H1 (cell line): ENCODE measurements at regions not wholly inside any gene's neighbourhood (a gene's known extent, or its start where the extent isn't known, plus 50 kb on each side); places are given as distances from the start of the nearest gene placed in this dataset.
"Not testable (repeated sequence)": the region's sequence is repeated elsewhere in the genome, so short reads cannot be mapped to it uniquely, and the experiment has no call there.

ENCODE experiments used
- CTCF ChIA-PET: fragments of 300-600 bp; sonication (Branson Sonifier 250); formaldehyde crosslinking; loops from one replicate; lab custom pipeline; 2021; ENCODE audit not compliant: partially characterized antibody; lab: Charles Lee
- POLR2A ChIA-PET: fragments of 300-600 bp; sonication (Branson Sonifier 250); formaldehyde crosslinking; loops from one replicate; lab custom pipeline; 2021; ENCODE audit warnings: inconsistent platforms; ENCODE audit not compliant: partially characterized antibody; lab: Charles Lee
- DNase-seq, 2 experiments: peaks; one replicate each; pipeline versions ENCODE4 v3.0.0 to v3.0.0-alpha.2; 2010 to 2022; ENCODE audit warnings: low spot score in 2 of 2, low read depth in 1 of 2, mixed read lengths in 1 of 2
- FAIRE-seq: peaks from 2 replicates; lab custom pipeline; 2011; peaks lifted over from hg19 to GRCh38; lab: Jason Lieb, UNC
- H2AFZ ChIP-seq: 2 replicates; pipeline ENCODE4 v1.8.1; 2012; ENCODE audit warnings: low read length, inconsistent platforms
- H2AK5ac ChIP-seq: 2 replicates; pipeline ENCODE4 v1.6.1; 2013; ENCODE audit warnings: low read depth, low read length
- H2BK120ac ChIP-seq: replicated peaks from 2 replicates; pipeline ENCODE3; 2013; ENCODE audit warnings: low read depth, low read length, inconsistent platforms
- H2BK12ac ChIP-seq: 2 replicates; pipeline ENCODE4 v1.6.1; 2013; ENCODE audit warnings: low read depth, low read length
- H2BK15ac ChIP-seq: 2 replicates; pipeline ENCODE4 v1.6.1; 2013; ENCODE audit warnings: low read length
- H2BK20ac ChIP-seq: 2 replicates; pipeline ENCODE4 v1.6.1; 2013; ENCODE audit warnings: low read length
- H2BK5ac ChIP-seq: 2 replicates; pipeline ENCODE4 v1.6.1; 2013; ENCODE audit warnings: low read depth, low read length
- H3K14ac ChIP-seq: 2 replicates; pipeline ENCODE4 v1.6.1; 2013; ENCODE audit warnings: inconsistent platforms; ENCODE audit not compliant: insufficient read length
- H3K18ac ChIP-seq: 2 replicates; pipeline ENCODE4 v1.6.1; 2013; ENCODE audit warnings: low read length; ENCODE audit errors: extremely low read depth
- H3K23ac ChIP-seq: 2 replicates; pipeline ENCODE4 v1.6.1; 2013; ENCODE audit warnings: inconsistent platforms; ENCODE audit not compliant: insufficient read length
- H3K23me2 ChIP-seq: 2 replicates; pipeline ENCODE4 v1.6.1; 2013; ENCODE audit warnings: low read depth, low read length
- H3K27ac ChIP-seq: 2 replicates; pipeline ENCODE4 v1.6.1; 2011; ENCODE audit warnings: low read depth, low read length, inconsistent platforms
- H3K27me3 ChIP-seq, 4 experiments: replicated peaks in 1 of 4; 1 replicate in 1 of 4; 2 replicates in 3 of 4; pipeline versions ENCODE4 v1.6.1 to v1.8.1; 2011 to 2013; ENCODE audit warnings: low read length in 3 of 4, mild to moderate bottlenecking in 3 of 4, inconsistent platforms in 2 of 4, mixed read lengths in 2 of 4, moderate library complexity in 1 of 4; ENCODE audit not compliant: control insufficient read depth in 3 of 4, insufficient read depth in 3 of 4; ENCODE audit errors: extremely low read depth in 1 of 4
- H3K36me3 ChIP-seq, 4 experiments: 2 replicates each; pipeline versions ENCODE4 v1.6.1 to v1.8.1; 2011 to 2013; ENCODE audit warnings: mild to moderate bottlenecking in 4 of 4, low read length in 3 of 4, moderate library complexity in 2 of 4, control low read depth in 1 of 4, inconsistent platforms in 1 of 4; ENCODE audit not compliant: insufficient read depth in 4 of 4, control insufficient read depth in 2 of 4
- H3K4ac ChIP-seq: replicated peaks from 2 replicates; pipeline ENCODE3; 2013; ENCODE audit warnings: low read length, low read depth, mixed read lengths, inconsistent platforms; ENCODE audit not compliant: insufficient read length
- H3K4me1 ChIP-seq, 4 experiments: replicated peaks in 1 of 4; 1 replicate in 1 of 4; 2 replicates in 3 of 4; pipeline versions ENCODE4 v1.6.1 to v1.8.1; 2011 to 2013; ENCODE audit warnings: low read length in 3 of 4, inconsistent platforms in 2 of 4, mixed read lengths in 1 of 4; ENCODE audit not compliant: insufficient read depth in 4 of 4, control insufficient read depth in 3 of 4
- H3K4me2 ChIP-seq, 2 experiments: 2 replicates each; pipeline versions ENCODE4 v1.6.1 to v1.8.1; 2011 to 2013; ENCODE audit warnings: low read depth in 2 of 2, low read length in 2 of 2, control low read depth in 1 of 2, inconsistent platforms in 1 of 2, mild to moderate bottlenecking in 1 of 2; ENCODE audit not compliant: insufficient read depth in 1 of 2
- H3K4me3 ChIP-seq, 4 experiments: fragments of 200-600, 300-600 bp in 1 of 4; sonication (generic), shearing (Covaris generic), sonication (Bioruptor Twin) in 1 of 4; 2 replicates each; pipeline versions ENCODE4 v1.5.1 to v1.8.1; 2011 to 2016; ENCODE audit warnings: low read length in 4 of 4, low read depth in 3 of 4, control low read depth in 2 of 4, inconsistent platforms in 2 of 4, mild to moderate bottlenecking in 2 of 4, mixed read lengths in 1 of 4, moderate library complexity in 1 of 4; ENCODE audit not compliant: insufficient read depth in 2 of 4; ENCODE audit errors: extremely low read depth in 1 of 4
- H3K56ac ChIP-seq: replicated peaks from 2 replicates; pipeline ENCODE3; 2013; ENCODE audit warnings: low read depth, mild to moderate bottlenecking, mixed read lengths, low read length, inconsistent platforms; ENCODE audit not compliant: insufficient read length
- H3K79me1 ChIP-seq: 2 replicates; pipeline ENCODE4 v1.6.1; 2013; ENCODE audit warnings: low read depth, low read length, control low read depth
- H3K79me2 ChIP-seq, 2 experiments: 2 replicates each; pipeline versions ENCODE4 v1.6.1 to v1.8.1; 2012 to 2013; ENCODE audit warnings: low read length in 2 of 2, mild to moderate bottlenecking in 2 of 2, inconsistent platforms in 1 of 2; ENCODE audit not compliant: insufficient read depth in 2 of 2, control insufficient read depth in 1 of 2
- H3K9ac ChIP-seq, 4 experiments: replicated peaks in 1 of 4; 1 replicate in 1 of 4; 2 replicates in 3 of 4; pipeline versions ENCODE4 v1.6.1 to v1.8.1; 2011 to 2013; ENCODE audit warnings: low read depth in 3 of 4, low read length in 3 of 4, control low read depth in 2 of 4, mild to moderate bottlenecking in 2 of 4, moderate library complexity in 2 of 4, inconsistent platforms in 1 of 4; ENCODE audit errors: extremely low read depth in 1 of 4
- H3K9me3 ChIP-seq, 2 experiments: 2 replicates each; pipeline versions ENCODE4 v1.6.1 to v1.8.1; 2012 to 2013; ENCODE audit warnings: mild to moderate bottlenecking in 2 of 2, moderate library complexity in 2 of 2, control low read depth in 1 of 2, inconsistent platforms in 1 of 2, low read depth in 1 of 2, low read length in 1 of 2, mixed read lengths in 1 of 2; ENCODE audit not compliant: insufficient read depth in 2 of 2
- H4K20me1 ChIP-seq, 2 experiments: replicated peaks in 1 of 2; 2 replicates each; pipeline versions ENCODE3 to v1.8.1; 2011 to 2013; ENCODE audit warnings: inconsistent platforms in 2 of 2, low read length in 2 of 2, mild to moderate bottlenecking in 1 of 2; ENCODE audit not compliant: insufficient read depth in 2 of 2, control insufficient read depth in 1 of 2
- H4K5ac ChIP-seq: 2 replicates; pipeline ENCODE4 v1.6.1; 2013; ENCODE audit warnings: low read length, low read depth, mixed read lengths, inconsistent platforms; ENCODE audit not compliant: insufficient read length
- H4K8ac ChIP-seq: 2 replicates; pipeline ENCODE4 v1.8.0; 2013; ENCODE audit warnings: mild to moderate bottlenecking, moderate library complexity, low read length, inconsistent platforms; ENCODE audit not compliant: insufficient read depth; ENCODE audit errors: extremely low read depth
- H4K91ac ChIP-seq: replicated peaks from 2 replicates; pipeline ENCODE3; 2013; ENCODE audit warnings: low read length, mixed read lengths, inconsistent platforms; ENCODE audit not compliant: insufficient read length
- WGBS, 2 experiments: shearing (Covaris generic) in 1 of 2; methylation state at CpG; one replicate each; pipeline versions ENCODE4 v1.1.6 to v1.1.7; 2013 to 2015; ENCODE audit warnings: low lambda C conversion rate in 2 of 2, mixed read lengths in 2 of 2, inconsistent platforms in 1 of 2, low coverage in 1 of 2, missing lambda C conversion rate in 1 of 2; ENCODE audit not compliant: insufficient replicate concordance in 2 of 2, insufficient coverage in 1 of 2, insufficient read length in 1 of 2; ENCODE audit errors: extremely low coverage in 1 of 2, missing lambda C conversion rate in 1 of 2; 5-methylcytosine and 5-hydroxymethylcytosine counted together

DNA sequence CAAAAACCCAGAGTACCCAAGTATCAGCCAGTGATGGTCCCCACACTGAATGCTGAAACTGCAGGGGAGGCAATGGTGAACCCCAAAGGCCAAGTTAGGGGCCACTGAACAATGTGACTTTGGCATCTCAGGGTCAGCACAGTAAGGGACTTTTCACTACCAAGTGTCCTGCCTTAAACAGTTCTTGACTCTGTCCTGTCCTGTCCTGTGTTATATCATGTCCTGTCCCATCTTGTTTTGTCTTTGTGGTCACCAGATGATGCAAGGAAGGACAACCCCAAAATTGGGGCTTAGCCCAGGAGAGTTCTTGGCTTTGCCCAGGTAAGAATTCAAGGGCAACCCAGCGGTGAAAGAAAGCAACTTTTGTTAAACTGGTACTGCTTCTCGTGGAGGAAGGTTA, 105.0 kb downstream of the PPIAL4A start:
- CTCF ChIA-PET, H3K18ac ChIP-seq, H3K27me3 ChIP-seq, H2BK12ac ChIP-seq, H3K4ac ChIP-seq, H3K56ac ChIP-seq, H3K4me1 ChIP-seq, H4K8ac ChIP-seq, POLR2A ChIA-PET, H3K23me2 ChIP-seq, H3K36me3 ChIP-seq, H2AK5ac ChIP-seq, H4K20me1 ChIP-seq, H2BK120ac ChIP-seq, DNase-seq, H3K4me3 ChIP-seq, FAIRE-seq, H3K79me2 ChIP-seq, H2BK5ac ChIP-seq, H2AFZ ChIP-seq, H3K9ac ChIP-seq, H3K23ac ChIP-seq, H4K91ac ChIP-seq, H3K27ac ChIP-seq, H2BK20ac ChIP-seq, H4K5ac ChIP-seq, H3K14ac ChIP-seq, H3K9me3 ChIP-seq, H3K79me1 ChIP-seq, H2BK15ac ChIP-seq, H3K4me2 ChIP-seq: not testable (repeated sequence)
- WGBS, 2 experiments, result 90% methylated on average over 2 of the region's 2 CpGs; no CpG with 5 or more reads in 1 of the 2 experiments

DNA sequence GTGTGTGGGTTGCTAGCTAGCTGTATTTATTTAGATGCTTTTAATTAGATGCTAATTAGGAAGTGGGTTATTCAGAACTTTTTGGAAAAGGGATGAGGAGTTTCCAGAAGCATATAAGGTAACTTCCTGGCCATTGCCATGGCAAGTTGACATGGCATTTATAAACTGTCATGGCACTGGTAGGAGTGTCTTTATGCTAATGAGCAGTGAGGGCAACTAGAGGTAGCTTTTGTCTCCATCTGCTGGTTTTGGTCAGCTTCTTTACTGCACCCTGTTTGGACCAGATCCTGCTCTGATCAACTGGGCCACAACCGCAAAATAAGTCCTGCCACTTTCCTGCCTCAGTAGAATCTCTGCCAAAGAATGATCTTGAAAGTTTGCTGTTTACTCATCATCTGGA, 105.5 kb downstream of the PPIAL4A start:
- H3K4me1 ChIP-seq, H3K4me2 ChIP-seq, H3K79me1 ChIP-seq, H3K36me3 ChIP-seq, H4K91ac ChIP-seq, H4K20me1 ChIP-seq, H3K4me3 ChIP-seq, H2BK20ac ChIP-seq, CTCF ChIA-PET, H2AFZ ChIP-seq, H3K9me3 ChIP-seq, H3K4ac ChIP-seq, H2BK15ac ChIP-seq, H3K27me3 ChIP-seq, DNase-seq, H2BK12ac ChIP-seq, H3K23me2 ChIP-seq, H3K18ac ChIP-seq, H4K5ac ChIP-seq, H2BK120ac ChIP-seq, H4K8ac ChIP-seq, H3K14ac ChIP-seq, H3K56ac ChIP-seq, POLR2A ChIA-PET, H3K79me2 ChIP-seq, H3K23ac ChIP-seq, H2BK5ac ChIP-seq, H2AK5ac ChIP-seq, H3K27ac ChIP-seq, H3K9ac ChIP-seq, FAIRE-seq: not testable (repeated sequence)
- WGBS, 2 experiments, result no CpG with 5 or more reads among the region's 1 CpG
